Suppressor macrophage treated with lipopolysaccharide for 4 hours (primary cell): ENCODE measurements at regions not wholly inside any gene's neighbourhood (a gene's known extent, or its start where the extent isn't known, plus 50 kb on each side); places are given as distances from the start of the nearest gene placed in this dataset.
"Not testable (repeated sequence)": the region's sequence is repeated elsewhere in the genome, so short reads cannot be mapped to it uniquely, and the experiment has no call there.

ENCODE experiments used
- DNase-seq: peaks from one replicate; pipeline ENCODE4 v3.0.0-alpha.2; 2020

DNA sequence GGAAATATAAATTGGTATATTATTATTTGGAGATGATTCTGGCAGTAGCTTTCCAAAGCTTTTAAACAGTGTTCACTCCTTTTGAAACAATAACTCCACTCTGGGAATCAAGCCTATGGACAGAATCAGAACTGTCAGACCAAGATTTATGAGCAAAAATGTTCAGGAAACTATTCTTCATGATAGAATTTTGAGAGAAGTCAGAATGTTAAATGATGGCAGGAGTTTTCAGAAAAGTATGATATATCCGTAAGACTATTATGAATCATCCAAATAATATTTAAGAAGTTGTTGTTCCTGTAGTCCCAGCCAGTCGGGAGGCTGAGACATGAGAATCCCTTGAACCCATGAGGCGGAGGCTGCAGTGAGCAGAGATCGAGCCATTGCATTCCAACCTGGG, 50.5 kb upstream of the ADGRG2 start:
- DNase-seq = no peak

DNA sequence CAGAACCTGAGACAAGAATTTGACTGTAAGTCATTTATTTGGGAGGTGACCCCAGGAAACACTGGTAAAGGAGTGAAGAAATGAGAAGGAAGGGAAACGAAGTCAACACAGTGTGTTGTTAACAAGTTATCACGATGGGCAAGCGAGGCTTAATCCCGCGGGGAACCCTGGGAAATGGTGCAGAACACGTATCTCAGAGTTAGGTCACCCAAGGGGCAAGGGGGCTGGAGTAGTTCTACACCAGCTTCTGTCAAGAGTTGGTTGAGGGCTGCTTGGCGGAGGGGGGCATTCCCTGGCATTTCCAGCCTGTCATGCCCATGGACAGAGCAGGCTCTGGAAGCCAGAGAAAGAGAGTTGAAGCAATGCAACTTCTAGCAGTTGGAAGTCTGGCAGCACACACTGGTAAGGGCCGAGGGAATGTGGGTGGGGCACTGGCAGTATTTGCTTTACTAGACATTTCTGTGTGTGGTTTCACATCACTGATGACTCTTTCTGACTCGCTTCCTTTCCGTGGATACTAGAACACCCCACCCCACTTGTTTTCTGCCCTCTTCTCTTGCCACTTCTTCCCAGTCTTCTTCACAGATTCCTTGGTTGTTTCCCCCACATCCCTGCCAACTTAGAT, 52.2 kb upstream of the ADGRG2 start:
- DNase-seq = peak; percentile 2

DNA sequence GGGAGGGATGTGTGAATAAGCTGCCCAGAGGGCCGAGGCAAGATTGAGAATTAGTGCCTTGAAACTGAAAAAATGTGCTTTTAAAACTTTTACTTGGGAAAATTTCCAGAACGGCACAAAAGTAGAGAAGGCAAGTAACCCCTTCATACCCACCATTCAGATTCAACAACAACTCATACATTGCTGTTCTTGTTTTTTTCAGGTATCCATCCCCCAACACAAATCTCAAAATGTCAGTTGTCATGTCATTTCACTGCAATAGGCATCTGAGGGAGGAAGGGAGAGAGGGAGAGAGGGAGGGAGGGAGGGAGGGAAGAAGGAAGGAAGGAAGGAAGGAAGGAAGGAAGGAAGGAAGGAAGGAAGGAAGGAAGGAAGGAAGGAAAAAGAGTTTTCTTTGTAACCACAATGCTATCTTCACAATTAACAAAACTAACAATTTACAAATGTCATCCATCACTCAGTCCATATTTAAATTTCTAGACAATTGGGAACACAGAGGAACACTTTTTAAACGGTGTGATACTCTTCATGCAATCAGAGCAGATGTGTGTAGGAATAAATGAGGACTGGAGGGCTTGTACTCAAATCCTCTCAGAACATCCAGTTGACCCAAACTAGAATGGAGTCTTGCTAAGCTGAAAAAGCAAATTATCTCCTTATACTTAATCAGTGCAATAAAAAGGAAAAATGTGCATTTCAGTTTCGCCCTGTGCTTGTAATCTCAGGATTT, 54.8 kb upstream of the ADGRG2 start:
- DNase-seq = no peak

DNA sequence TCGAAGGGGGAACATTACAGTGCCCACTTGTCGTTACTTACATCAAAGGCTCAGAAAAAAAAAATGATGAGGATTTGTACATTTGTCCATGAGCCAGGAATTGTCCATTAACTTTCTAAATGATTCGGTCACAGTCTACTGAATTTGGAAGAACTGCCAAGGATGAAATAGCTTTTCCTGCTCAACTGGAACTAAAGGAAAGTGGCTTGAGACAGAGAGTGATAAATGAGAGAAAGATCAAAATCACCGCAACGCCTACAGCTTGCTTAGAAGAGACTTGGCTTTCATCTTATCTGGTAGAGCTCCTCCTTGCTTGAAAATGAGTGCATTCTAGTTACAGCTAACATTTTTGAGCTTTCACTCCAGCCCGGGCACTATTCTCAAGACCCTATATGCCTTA, 55.5 kb upstream of the ADGRG2 start:
- DNase-seq = no peak

DNA sequence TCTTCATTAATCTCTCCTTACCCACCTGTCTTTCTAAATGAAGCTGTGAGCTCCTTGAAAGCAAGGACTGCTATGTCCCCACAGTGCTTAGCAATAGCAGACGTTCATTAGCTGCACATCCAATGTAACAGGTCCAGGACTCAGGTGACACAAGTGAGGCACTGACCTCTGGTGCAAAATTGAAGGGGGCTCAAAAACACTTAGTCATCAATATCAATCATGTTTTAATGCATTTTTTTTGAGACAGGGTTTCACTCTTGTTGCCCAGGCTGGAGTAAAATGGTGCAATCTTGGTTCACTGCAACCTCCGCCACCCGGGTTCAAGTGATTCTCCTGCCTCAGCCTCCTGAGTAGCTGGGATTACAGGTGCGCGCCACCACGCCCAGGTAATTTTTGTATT, 56.1 kb upstream of the ADGRG2 start:
- DNase-seq = no peak

DNA sequence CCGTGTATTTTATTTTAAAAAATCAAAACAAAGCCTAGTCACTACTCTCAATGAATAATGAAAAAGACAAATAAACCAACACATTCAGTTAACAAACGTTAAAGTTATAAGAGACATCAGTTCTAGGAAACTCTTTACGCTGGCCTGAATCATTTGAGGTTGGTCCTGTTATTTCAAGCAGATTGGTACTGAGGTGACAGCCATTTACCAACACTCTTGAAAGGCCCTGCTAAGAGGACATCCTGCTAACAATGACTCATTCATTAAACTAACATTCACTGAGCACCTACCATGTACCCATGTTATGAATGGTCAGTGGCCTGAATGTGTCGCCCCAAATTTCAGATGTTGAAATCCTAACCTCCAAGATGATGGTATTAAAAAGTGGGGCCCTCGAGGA, 57.1 kb upstream of the ADGRG2 start:
- DNase-seq = no peak

DNA sequence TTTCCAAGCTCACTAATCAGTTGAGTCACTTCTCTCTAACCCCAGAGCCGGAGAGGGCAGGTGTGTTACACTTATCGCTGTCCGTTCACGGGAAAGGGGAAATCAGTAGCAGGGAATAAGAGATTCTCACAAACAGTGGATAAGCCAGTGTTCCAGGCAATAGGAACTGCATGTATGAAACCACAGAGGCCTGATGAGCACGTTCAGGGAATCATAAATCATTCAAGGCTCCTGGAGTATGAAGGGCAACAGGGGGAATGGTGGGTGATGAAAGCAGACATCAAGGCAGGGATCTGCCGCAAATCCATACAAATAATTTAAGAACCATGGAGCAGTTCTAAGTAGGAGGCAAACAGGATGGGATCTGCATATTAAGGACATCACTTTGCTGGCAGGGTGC, 59.1 kb upstream of the ADGRG2 start:
- no peak for DNase-seq

DNA sequence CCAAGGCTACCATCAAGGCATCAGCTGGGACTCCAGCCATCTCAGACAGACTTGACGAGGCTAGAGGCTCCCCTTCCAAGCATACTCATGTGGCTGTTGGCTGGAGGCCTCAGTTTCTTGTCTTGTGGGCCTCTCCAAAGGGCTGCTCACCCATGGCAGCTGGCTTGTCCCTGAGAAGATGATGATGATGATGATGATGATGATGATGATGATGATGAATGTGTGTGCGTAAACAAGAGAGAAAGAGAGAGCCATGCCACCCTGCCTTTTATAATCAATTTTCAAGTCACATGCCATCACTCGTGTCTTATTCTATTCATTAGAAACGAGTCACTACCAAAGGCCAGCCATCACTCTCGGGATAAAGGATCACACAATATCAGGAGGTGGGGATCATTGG, 60.5 kb upstream of the ADGRG2 start:
- DNase-seq = no peak

DNA sequence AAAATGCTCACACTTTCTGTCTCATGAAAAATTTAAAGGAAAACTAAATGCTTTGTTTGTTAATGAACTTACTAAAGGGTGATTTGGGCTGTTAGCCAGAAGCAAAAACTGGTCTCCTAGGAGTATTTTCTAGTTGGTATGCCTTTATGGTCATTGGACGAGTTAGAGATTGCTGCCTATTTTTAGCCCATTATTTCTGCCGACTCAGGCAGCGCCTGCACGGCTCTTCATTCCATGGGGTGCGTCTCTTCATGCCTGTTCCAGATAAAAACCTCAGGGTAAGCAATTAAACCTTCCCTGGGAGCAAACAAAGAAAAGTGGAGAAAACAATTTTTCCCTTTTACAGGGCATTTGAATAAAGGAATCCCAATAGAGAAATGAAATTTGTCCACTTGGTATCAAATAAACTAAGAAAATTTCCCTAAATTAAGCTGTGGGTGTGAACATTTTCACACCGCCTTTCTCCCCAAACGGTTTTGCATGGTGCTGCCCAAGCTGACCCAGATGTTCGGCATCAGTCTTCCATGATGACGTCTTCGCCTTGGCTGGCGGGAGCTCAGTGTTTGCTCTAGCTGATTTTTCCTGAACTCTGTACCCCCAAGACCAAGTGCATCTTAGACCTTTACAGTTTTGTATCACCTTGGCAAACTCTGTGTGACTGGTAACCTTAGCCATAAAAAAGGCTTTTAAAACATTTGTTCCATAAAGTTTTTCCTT, 61.7 kb upstream of the ADGRG2 start:
- DNase-seq = no peak

DNA sequence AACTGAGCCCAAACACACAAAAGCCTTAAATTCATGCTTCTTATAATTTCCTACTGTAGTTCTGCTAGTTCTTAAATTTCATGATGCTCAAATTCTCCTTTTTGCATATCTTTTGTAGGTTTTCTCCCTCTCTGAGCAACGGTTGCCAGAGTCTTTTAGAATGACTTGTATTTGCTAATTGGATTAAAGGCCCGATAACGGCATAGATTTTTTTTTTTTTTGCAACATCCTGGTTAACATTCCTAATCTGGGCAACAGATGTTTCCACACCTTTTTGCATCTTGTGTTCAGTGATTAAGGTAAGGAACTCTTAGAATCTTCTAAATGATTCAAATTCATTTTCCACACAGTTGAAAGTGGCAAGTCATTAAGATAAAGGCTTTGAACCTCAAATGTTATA, 66.3 kb upstream of the ADGRG2 start:
- no peak for DNase-seq

DNA sequence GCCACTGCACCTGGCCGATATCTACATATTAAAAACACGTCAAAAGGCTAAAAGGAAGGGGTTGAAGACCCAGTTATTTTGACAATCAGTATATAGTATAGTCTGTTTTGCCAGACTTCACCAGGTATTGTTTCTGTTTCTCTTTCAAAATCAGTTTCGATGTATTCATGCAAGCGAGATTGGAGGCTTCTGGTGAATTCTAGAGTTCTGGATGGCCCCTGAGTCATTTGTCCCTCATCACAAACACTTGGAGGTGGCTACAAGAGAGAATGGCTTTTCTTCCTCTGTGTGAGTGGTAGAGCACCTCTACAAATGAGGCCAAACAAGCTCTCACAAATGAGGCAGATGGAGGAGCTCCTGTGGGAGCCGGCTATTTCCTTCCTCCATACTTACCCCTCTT, 68.6 kb upstream of the ADGRG2 start:
- no peak for DNase-seq

DNA sequence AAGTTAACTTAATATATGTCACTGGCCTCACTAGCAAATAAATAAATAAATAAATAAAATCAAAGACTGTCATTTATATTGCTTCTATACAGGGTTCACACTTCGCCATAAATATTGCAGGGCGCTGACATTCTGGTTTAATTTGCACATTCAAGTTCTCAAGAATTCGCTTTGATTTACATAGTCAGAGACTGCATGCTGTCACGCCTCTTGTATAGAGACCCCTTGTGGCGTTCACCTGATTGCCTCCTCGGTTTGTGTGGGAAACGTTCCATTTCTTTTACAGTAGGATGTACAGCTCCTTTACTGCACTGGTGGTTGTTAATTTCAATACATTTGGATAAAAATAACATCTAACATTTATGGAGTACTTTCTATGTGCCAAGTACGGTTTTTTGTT, 71.3 kb upstream of the ADGRG2 start:
- DNase-seq = no peak

DNA sequence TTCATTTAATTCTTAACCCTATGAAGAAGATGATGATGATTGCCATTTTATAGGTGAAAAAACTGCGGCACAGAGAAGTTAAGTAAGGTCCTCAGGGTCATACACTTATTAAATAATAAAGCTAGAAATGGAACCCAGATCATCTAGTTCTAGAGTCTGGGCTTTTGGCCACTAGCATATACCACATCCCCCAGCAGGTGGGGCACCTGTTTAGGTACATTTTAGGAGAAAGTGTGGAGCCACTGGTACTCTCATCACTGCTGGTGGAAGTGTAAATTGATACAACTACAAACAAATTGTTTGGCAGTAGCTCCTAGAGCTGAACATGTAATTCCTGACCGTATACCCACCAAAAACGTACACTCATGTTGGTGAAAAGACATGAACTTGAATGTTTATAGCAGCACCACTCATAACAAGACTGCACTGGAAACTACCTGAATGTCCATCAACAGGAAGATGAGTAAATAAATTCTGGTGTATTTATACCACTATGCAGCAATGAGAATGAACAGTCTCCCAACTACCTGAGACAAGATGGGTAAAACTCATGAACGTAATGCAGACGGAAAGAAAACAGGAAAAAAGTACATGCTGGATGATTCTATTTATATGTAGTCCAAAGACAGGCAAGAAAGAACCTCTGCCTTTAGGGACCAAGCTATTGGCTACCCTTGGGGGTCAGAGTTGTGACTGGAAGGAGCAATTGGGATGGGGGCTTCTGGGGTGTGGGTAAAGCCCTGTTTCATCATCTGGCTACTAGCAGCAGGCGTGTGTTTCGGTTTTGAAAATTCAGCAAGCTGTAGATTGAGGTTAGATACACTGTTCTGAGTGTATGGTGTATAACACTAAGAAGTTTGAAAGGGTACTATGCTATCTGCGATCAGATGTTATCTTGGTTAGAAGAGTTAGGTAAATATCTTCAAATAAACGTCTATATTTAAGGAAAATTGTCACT, 72.3 kb upstream of the ADGRG2 start:
- DNase-seq = no peak

DNA sequence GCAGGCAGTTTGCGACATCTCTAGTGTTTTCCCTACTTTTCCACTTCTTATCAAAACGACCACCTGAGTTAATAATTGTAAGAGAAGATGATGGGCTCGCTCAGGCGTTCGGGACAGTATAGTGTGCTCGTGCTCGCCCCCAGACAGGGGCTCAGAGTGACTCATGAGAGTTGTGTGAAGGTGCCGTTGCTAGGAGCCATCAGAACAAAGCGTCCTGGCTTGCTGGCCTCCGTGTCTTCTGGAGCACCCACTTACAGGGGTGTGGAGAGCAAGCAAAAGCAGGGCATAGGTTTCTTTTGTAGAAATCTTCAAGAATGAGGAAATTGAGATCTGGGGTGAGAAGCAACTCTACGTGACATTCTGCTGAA, 73.0 kb upstream of the ADGRG2 start:
- no peak for DNase-seq

DNA sequence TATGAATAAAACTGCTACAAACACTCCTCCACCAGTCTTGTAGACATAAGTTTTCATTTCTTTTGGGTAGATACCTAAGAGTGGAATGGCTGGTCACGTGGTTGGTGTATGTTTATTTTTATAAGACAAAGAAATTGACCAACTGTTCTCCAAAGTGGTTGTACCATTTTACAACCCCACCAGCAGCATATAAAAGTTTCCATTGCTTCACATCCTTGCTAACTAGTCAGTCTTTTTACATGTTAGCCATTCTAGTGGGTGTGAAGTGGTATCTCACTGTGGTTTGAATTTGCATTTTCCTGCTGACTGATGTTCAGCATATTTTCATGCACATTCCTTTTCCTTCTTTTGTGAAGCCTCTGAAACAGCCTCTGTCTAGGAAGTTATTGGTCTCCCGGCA, 76.2 kb upstream of the ADGRG2 start:
- DNase-seq = no peak

DNA sequence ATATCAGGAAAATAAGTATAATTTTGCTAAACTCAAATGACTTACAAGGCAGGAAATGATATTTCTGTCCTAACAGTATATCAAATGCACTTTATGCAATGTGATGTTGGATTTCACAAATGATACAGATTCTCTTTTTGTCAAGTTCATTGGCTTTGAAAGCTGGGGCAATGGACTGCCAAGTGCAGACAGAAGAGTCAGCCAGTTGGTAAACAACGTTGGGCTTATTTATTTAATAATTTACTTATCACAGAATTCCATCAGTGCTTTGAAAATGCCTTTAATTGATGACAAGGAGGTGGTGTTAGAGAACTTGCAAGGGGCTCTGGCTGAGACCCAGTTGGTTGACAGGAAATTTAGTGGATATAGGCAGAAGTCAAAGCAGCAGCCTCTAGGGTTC, 79.9 kb upstream of the ADGRG2 start:
- no peak for DNase-seq

DNA sequence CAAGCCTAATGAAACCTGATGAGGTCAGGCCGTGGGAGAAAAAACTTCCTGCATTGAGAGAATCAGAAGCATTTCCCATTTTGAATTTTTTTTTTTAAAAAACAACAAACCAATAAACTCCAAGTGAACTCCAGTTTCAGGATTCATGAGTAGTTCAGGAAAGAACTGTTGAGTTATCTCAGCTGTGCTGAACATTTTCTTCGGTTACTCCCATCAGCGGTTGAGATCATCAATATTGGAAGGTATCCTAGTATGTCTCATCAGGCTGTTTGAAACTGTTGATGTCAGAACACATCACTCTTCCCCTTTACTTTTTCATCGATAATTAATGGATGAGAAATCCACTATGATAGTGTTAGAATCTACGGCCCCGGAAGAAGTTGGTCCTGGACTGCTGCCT, 82.4 kb upstream of the ADGRG2 start:
- DNase-seq = no peak

DNA sequence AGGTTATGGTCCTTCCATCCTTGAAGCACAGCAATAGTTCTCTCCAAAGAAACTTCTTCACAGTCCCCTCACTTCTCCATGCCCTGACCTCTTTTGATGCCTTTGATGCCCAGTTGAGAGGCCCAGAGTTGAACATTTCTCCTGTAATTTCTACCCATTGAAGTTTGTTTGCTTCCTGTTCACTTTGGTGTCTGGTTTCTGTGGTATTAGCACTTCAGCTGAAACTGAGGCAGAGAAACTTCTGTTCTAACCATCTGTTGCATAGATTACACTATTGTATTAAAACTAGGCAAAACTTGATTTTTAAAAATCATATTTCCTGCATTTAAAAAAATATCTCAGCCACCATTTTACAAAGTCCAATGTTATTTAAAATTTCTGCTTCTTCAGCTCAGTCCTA, 89.8 kb upstream of the ADGRG2 start:
- no peak for DNase-seq

DNA sequence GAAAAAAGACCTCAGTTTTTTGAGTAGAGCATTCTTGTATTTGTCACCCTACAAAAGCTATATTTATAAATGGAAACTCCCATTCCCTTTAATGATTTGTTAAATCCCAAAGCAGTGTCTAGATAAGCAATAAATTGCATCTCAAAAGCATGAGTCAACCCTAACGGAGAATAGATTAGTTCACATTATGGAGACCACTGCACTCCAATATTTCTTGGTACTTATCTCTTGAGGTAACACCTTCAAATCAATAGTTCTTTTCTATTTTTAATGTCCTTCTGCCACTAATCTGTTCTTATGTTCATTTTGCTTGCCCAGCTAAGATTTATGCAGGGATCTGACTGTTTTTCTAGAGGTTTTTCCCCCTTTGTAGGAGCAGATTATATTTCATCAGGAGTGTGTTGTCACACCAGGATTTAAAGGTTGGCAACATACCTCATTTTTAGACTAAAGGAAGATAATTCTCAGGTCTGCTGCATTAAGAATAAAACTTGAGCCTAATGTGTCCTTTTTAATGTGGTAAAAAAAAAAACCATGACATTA, 91.4 kb upstream of the ADGRG2 start:
- no peak for DNase-seq

DNA sequence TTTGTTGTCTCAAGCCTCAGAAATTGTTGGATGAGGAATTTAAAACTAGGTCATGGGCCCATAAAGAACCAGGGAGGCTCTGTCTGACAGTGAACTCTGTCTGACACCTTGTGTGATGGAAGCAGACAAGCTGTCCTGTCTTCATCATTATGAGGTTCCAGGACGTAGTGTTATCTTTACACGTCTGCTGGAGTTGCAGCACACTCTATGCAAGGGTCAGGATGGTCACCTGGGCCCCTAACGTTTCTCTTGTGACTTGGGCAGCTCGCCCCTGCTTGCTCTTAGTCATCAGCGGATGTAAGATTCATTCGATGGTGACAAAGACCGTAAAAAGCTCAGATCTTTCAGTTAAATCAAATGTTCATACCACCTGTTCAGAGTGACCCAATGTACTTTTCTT, 92.0 kb upstream of the ADGRG2 start:
- DNase-seq = no peak

DNA sequence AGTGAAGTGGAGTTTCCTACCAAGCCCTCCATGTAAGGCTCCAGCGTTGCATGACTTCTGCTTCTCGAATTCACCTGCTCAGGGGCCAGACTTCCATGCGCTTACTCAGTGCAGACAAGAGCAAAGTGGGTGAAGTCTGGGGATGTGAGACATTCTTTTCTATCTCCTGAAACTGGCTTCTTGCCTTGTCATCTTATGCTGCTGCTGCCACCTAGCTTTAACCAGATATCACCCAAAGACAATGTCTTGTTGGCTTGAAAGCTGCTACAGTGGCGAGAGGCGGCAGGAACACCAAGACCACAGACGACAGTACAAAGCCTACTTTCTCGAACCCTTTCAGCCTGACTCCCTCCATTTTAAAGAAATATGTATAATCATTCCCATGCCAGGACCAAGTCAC, 103.6 kb upstream of the ADGRG2 start:
- no peak for DNase-seq

DNA sequence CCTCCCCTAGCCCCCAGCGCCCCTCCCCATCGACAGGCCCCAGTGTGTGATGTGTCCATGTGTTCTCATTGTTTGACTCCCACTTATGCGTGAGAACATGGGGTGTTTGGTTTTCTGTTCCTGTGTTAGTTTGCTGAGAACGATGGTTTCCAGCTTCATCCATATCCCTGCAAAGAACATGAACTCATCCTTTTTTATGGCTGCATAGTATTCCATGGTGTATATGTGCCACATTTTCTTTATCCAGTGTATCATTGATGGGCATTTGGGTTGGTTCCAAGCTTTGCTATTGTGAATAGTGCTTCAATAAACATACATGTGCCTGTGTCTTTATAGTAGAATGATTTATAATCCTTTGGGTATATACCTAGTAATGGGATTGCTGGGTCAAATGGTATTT, 107.6 kb upstream of the ADGRG2 start:
- not testable (repeated sequence) for DNase-seq

DNA sequence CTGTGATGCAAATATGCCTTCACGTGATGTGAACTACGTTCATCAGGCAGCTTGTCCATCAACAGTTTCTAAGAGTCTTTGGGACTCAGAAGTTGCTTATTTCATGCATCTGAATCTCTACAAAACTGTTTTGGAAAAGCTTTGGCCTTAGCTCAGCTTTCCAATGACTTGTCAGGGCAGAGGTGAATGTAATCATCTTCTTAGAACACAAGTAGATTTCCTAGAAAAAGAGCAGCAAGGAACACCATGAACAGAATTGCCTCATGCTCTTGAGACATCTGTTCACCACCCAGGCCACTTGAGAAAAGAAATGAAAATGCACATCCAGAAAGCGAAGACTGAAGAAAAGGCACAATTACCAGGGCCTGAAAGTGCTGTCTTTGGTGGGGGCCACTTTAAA, 105.8 kb upstream of the PDHA1 start:
- no peak for DNase-seq
